Body of pancreas (tissue), 4 donors: ENCODE measurements at regions not wholly inside any gene's neighbourhood (a gene's known extent, or its start where the extent isn't known, plus 50 kb on each side); places are given as distances from the start of the nearest gene placed in this dataset.

ENCODE experiments used
- ATAC-seq: fragments of 150-250 bp; one replicate; pipeline ENCODE4 v1.9.1; 2016
- DNase-seq, 4 donors: peaks; one replicate each; pipeline ENCODE4 v3.0.0-alpha.2; 2019
- H3K27ac ChIP-seq, 4 donors: fragments of 200-600 bp; sonication (generic); 1 replicate in 3 of 4; 2 replicates in 1 of 4; pipeline versions ENCODE4 v1.5.1 to v1.6.1; 2016 to 2019; ENCODE audit warnings: mild to moderate bottlenecking in 1 of 4, mixed read lengths in 1 of 4, moderate library complexity in 1 of 4
- H3K27me3 ChIP-seq, 2 donors: fragments of 200-600 bp; sonication (generic); one replicate each; pipeline ENCODE4 v1.6.0; 2016; ENCODE audit warnings: mild to moderate bottlenecking in 1 of 2
- H3K36me3 ChIP-seq, 2 donors: fragments of 200-600 bp; sonication (generic); replicated peaks in 1 of 2; 2 replicates each; pipeline ENCODE4 v1.5.1; 2016; ENCODE audit warnings: low read depth in 2 of 2; ENCODE audit not compliant: insufficient read depth in 1 of 2
- H3K4me1 ChIP-seq: fragments of 200-600 bp; sonication (generic); one replicate; pipeline ENCODE4 v1.6.0; 2016
- H3K4me3 ChIP-seq, 2 donors: fragments of 200-600 bp; sonication (generic); 1 replicate in 1 of 2; 2 replicates in 1 of 2; pipeline ENCODE4 v1.5.1; 2016 to 2019
- H3K9me3 ChIP-seq, 3 donors: fragments of 200-600 bp; sonication (generic); 1 replicate in 2 of 3; 2 replicates in 1 of 3; pipeline ENCODE4 v1.5.1; 2016
- CTCF ChIP-seq, 7 experiments: fragments of 450-650 bp in 4 of 7; fragments of 200-600 bp in 3 of 7; sonication (generic) in 3 of 7; IDR thresholded peaks; one replicate each; pipeline ENCODE4 v1.5.1; 2016 to 2019; ENCODE audit warnings: antibody characterized with exemption in 7 of 7
- POLR2A ChIP-seq, 3 donors: fragments of 450-650 bp; IDR thresholded peaks; one replicate each; pipeline ENCODE4 v1.6.1; 2016; ENCODE audit warnings: antibody characterized with exemption in 3 of 3, mild to moderate bottlenecking in 2 of 3
- WGBS, 2 donors: methylation state at CpG; one replicate each; pipeline ENCODE4 v1.1.5; 2017; 5-methylcytosine and 5-hydroxymethylcytosine counted together
- intact Hi-C: fragments of 100-400 bp; cut with DNase I; formaldehyde crosslinking; loops from one replicate; pipeline ENCODE4 v1.15.1; 2023

DNA sequence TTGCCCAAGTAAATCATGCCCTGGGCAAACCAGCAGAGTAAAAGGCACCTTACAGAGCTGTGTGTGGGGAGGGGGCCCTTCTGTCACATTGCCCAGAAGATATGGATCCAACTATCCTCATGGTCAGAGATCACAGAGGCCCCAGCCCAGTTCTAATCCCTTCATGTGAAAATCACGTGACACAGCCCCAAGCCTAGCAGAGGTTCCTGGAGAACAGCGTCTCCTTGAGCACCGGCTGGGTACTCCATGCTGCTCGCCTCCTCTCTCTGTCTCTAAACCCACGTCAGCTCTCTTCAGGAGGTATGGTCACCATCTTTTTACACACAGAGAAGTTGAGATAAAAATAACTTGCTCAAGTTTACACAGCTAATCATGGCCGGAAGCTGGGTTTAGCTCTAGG lies 230.2 kb downstream of the ANKRD60 start:
- intact Hi-C loops = no loop called here

GRCh38 chr20:57996936-57997890 lies 231.2 kb downstream of the ANKRD60 start:
- H3K4me1 ChIP-seq = peaks cover 36% of the 10 kb centered on the region
- no peak overlapping the region for H3K27ac ChIP-seq
- ATAC-seq (no peak), DNase-seq (no peak)
- H3K4me3 ChIP-seq = no peak overlapping the region
- no peaks in the 10 kb centered on the region for H3K9me3 ChIP-seq
- H3K36me3 ChIP-seq = no peaks in the 10 kb centered on the region
- intact Hi-C loops = no loop called here
- H3K27me3 ChIP-seq = no peaks in the 10 kb centered on the region
- WGBS, 2 donors = 37 to 44% methylated on average over 2 of the region's 2 CpGs
- TF ChIP-seq CTCF (IDR thresholded peaks at IDR 0.05) (no peak), POLR2A (IDR thresholded peaks at IDR 0.05) (no peak)

More for the DNA sequence above, 230.2 kb downstream of the ANKRD60 start:
- DNase-seq (no peak), ATAC-seq (no peak)
- Histone ChIP-seq H3K27ac (peak overlapping the region in 3 of 4 donors; percentile 76 to 78 (median 77)), H3K9me3 (no peaks in the 10 kb centered on the region), H3K4me3 (no peak overlapping the region), H3K4me1 (peaks cover 41% of the 10 kb centered on the region), H3K36me3 (no peaks in the 10 kb centered on the region), H3K27me3 (no peaks in the 10 kb centered on the region)
- 68 to 77% methylated on average over 6 of the region's 6 CpGs for WGBS, 2 donors
- no peak for TF ChIP-seq POLR2A (IDR thresholded peaks at IDR 0.05)
- TF ChIP-seq CTCF (IDR thresholded peaks at IDR 0.05) = no peak

- WGBS, 2 donors = 51 to 57% methylated on average over 3 of the region's 3 CpGs
- DNase-seq (no peak), ATAC-seq (no peak)
- no peaks in the 10 kb centered on the region for H3K27me3 ChIP-seq
- H3K27ac ChIP-seq = no peak overlapping the region
- no peaks in the 10 kb centered on the region for H3K9me3 ChIP-seq
- no peak overlapping the region for H3K4me3 ChIP-seq
- peaks cover 36% of the 10 kb centered on the region for H3K4me1 ChIP-seq
- TF ChIP-seq POLR2A (IDR thresholded peaks at IDR 0.05) (no peak), CTCF (IDR thresholded peaks at IDR 0.05) (no peak)
- intact Hi-C loops = no loop called here
- no peaks in the 10 kb centered on the region for H3K36me3 ChIP-seq
Measured at GRCh38 chr20:57996465-57996864, 232.0 kb downstream of the ANKRD60 start.

DNA sequence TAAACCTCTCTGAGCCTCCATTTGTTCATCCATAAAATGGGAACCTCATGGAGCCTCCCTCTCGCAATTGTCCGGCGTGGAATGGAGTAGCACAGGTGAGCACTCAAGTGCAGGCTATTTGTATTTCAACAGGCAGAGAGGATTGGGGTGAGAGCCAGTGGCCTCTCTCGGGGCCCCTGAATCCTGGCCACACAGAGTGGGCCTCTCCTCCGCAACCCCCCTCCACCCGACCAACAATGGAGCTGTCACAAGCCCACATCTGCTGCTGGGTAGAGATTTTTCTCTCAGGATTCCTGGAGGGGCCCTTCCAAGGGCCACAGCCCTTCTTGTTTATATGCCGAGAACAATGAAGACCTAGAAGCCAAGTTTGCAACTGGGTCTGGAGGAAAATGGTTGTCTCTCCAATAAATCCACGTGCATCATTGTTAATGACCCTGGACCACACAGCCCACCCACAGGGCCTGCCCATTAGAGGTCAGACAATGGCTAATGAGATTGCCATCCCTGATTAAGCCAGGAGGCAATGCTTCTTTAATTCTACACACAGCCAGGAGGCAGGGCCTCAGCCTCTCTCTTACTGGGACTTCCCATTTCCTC lies 233.0 kb downstream of the ANKRD60 start:
- TF ChIP-seq POLR2A (IDR thresholded peaks at IDR 0.05) (no peak), CTCF (IDR thresholded peaks at IDR 0.05) (no peak)
- Histone ChIP-seq H3K27ac (no peak overlapping the region), H3K4me1 (peaks cover 29% of the 10 kb centered on the region), H3K9me3 (no peaks in the 10 kb centered on the region), H3K4me3 (no peak overlapping the region), H3K36me3 (no peaks in the 10 kb centered on the region), H3K27me3 (no peaks in the 10 kb centered on the region)
- WGBS, 2 donors = 73 to 79% methylated on average over 8 of the region's 8 CpGs
- intact Hi-C loops = no loop called here
- ATAC-seq (no peak), DNase-seq (no peak)
